ENCODE measurements at regions not wholly inside any gene's neighbourhood (a gene's known extent, or its start where the extent isn't known, plus 50 kb on each side); places are given as distances from the start of the nearest gene placed in this dataset.

GRCh38 chr6:76422511-76423213 is 350.2 kb upstream of the IMPG1 start:
- Histone ChIP-seq H4K20me1 (ENCODE audit: control insufficient read depth, extremely low read depth, insufficient read depth, low read length) (no peaks in the 10 kb centered on the region), H3K9ac (ENCODE audit: control insufficient read depth, extremely low read depth, insufficient read depth, low read length) (no peak overlapping the region), H3K4me3 (ENCODE audit: control insufficient read depth in 2 of 3, extremely low read depth in 1 of 3, insufficient read depth in 2 of 3, low read depth in 1 of 3, low read length in 3 of 3) (no peak overlapping the region), H2AFZ (ENCODE audit: control insufficient read depth, low read length) (no peak overlapping the region), H3K4me1 (ENCODE audit: control insufficient read depth, extremely low read depth, insufficient read depth, low read length) (no peaks in the 10 kb centered on the region), H3K9me1 (ENCODE audit: control insufficient read depth, extremely low read depth, insufficient read depth, low read length) (no peaks in the 10 kb centered on the region), H3K79me2 (ENCODE audit: control insufficient read depth, insufficient read depth, low read length) (no peaks in the 10 kb centered on the region), H3K27me3 (ENCODE audit: control insufficient read depth, extremely low read depth, insufficient read depth, low read length) (no peaks in the 10 kb centered on the region), H3K27ac (ENCODE audit: control insufficient read depth, insufficient read depth, low read length) (no peak overlapping the region), H3K4me2 (ENCODE audit: control insufficient read depth, extremely low read depth, insufficient read depth, low read depth, low read length) (no peak overlapping the region), H3K36me3 (ENCODE audit: control insufficient read depth in 2 of 2, extremely low read depth in 1 of 2, insufficient read depth in 2 of 2, low read length in 2 of 2) (no peaks in the 10 kb centered on the region), H3K9me3 (ENCODE audit: control insufficient read depth, low read depth, low read length) (no peaks in the 10 kb centered on the region)
- dilution Hi-C loops (cut with MboI; ENCODE audit: extremely low pct_ligation_motif_present, low sequenced_read_pairs), result no loop called here
- FAIRE-seq (no peak), DNase-seq (ENCODE audit: low read depth, low spot score) (no peak)
- TF ChIP-seq, protein P1, sequence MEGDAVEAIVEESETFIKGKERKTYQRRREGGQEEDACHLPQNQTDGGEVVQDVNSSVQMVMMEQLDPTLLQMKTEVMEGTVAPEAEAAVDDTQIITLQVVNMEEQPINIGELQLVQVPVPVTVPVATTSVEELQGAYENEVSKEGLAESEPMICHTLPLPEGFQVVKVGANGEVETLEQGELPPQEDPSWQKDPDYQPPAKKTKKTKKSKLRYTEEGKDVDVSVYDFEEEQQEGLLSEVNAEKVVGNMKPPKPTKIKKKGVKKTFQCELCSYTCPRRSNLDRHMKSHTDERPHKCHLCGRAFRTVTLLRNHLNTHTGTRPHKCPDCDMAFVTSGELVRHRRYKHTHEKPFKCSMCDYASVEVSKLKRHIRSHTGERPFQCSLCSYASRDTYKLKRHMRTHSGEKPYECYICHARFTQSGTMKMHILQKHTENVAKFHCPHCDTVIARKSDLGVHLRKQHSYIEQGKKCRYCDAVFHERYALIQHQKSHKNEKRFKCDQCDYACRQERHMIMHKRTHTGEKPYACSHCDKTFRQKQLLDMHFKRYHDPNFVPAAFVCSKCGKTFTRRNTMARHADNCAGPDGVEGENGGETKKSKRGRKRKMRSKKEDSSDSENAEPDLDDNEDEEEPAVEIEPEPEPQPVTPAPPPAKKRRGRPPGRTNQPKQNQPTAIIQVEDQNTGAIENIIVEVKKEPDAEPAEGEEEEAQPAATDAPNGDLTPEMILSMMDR (optimal IDR thresholded peaks at IDR 0.05 in 1 of 3, IDR thresholded peaks at IDR 0.05 in 1 of 3, conservative IDR thresholded peaks at IDR 0.05 in 1 of 3; ENCODE audit: extremely low read depth in 1 of 3, insufficient read depth in 2 of 3, low read length in 3 of 3), result no peak
- no peak for TF ChIP-seq EZH2 (IDR thresholded peaks at IDR 0.05; ENCODE audit: low read length)

DNA sequence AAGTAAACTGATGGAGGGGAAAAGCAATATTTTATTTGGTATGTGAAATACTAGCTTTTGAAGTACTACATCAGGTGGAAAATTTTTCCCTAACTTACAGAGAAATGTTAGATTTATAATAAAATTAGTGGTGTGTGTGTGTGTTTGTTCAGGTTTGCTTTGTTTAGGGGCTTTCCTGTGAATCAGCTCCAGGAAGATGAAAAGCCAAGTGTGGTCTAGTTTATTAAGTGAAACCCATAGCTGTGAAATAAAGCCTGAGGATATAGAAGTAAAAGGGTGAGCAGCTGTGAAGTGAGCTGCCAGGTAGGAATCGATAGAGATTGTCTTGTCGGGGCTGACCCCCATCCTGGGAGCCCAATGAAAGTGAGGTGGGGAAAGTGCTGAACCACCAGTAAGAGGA is 347.6 kb upstream of the IMPG1 start:
- H3K9ac ChIP-seq (ENCODE audit: control insufficient read depth, extremely low read depth, insufficient read depth, low read length), result no peak overlapping the region
- no peak for FAIRE-seq
- no peak for DNase-seq (ENCODE audit: low read depth, low spot score)
- no peaks in the 10 kb centered on the region for H3K9me1 ChIP-seq (ENCODE audit: control insufficient read depth, extremely low read depth, insufficient read depth, low read length)
- dilution Hi-C loops (cut with MboI; ENCODE audit: extremely low pct_ligation_motif_present, low sequenced_read_pairs), result no loop called here
- H3K4me1 ChIP-seq (ENCODE audit: control insufficient read depth, extremely low read depth, insufficient read depth, low read length), result no peaks in the 10 kb centered on the region
- no peak overlapping the region for H2AFZ ChIP-seq (ENCODE audit: control insufficient read depth, low read length)
- H3K36me3 ChIP-seq (ENCODE audit: control insufficient read depth in 2 of 2, extremely low read depth in 1 of 2, insufficient read depth in 2 of 2, low read length in 2 of 2), result no peaks in the 10 kb centered on the region
- no peaks in the 10 kb centered on the region for H3K9me3 ChIP-seq (ENCODE audit: control insufficient read depth, low read depth, low read length)
- TF ChIP-seq, protein P1 (optimal IDR thresholded peaks at IDR 0.05 in 1 of 3, IDR thresholded peaks at IDR 0.05 in 1 of 3, conservative IDR thresholded peaks at IDR 0.05 in 1 of 3; ENCODE audit: extremely low read depth in 1 of 3, insufficient read depth in 2 of 3, low read length in 3 of 3), result no peak
- TF ChIP-seq EZH2 (IDR thresholded peaks at IDR 0.05; ENCODE audit: low read length), result no peak
- no peaks in the 10 kb centered on the region for H3K27me3 ChIP-seq (ENCODE audit: control insufficient read depth, extremely low read depth, insufficient read depth, low read length)
- no peaks in the 10 kb centered on the region for H4K20me1 ChIP-seq (ENCODE audit: control insufficient read depth, extremely low read depth, insufficient read depth, low read length)
- H3K79me2 ChIP-seq (ENCODE audit: control insufficient read depth, insufficient read depth, low read length), result no peaks in the 10 kb centered on the region
- H3K4me2 ChIP-seq (ENCODE audit: control insufficient read depth, extremely low read depth, insufficient read depth, low read depth, low read length), result no peak overlapping the region
- no peak overlapping the region for H3K4me3 ChIP-seq (ENCODE audit: control insufficient read depth in 2 of 3, extremely low read depth in 1 of 3, insufficient read depth in 2 of 3, low read depth in 1 of 3, low read length in 3 of 3)
- H3K27ac ChIP-seq (ENCODE audit: control insufficient read depth, insufficient read depth, low read length), result no peak overlapping the region

Measured in keratinocyte (primary cell).